SK-N-DZ (cell line): ENCODE measurements at regions not wholly inside any gene's neighbourhood (a gene's known extent, or its start where the extent isn't known, plus 50 kb on each side); places are given as distances from the start of the nearest gene placed in this dataset.

Source experiments
- DNase-seq: peaks from one replicate; pipeline ENCODE4 v3.0.0-alpha.2; 2015; ENCODE audit warnings: low spot score

DNA sequence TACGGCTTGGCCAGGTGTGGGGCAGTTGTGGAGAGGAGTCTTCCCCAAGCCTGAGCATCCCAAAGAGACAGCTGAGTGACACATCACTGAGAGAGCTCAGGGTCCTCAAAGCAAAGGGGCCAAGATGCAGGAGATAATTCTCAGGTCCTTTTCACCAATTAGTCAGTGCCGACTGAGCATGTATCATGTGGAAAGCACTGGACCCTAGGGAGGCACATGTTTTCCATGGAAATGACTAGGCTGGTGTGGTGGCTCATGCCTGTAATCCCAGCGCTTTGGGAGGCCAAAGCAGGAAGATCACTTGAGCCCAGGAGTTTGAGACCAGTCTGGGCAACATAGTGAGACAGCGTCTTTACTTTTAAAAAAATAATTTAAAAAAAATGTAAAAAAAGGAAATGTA, 67.3 kb upstream of the PRPS1 start:
- DNase-seq = no peak

- DNase-seq = no peak
These were observed 66.7 kb upstream of the PRPS1 start for GRCh38 chrX:107561468-107562215.

- no peak for DNase-seq
These were observed 65.8 kb upstream of the PRPS1 start for GRCh38 chrX:107562482-107562881.

DNA sequence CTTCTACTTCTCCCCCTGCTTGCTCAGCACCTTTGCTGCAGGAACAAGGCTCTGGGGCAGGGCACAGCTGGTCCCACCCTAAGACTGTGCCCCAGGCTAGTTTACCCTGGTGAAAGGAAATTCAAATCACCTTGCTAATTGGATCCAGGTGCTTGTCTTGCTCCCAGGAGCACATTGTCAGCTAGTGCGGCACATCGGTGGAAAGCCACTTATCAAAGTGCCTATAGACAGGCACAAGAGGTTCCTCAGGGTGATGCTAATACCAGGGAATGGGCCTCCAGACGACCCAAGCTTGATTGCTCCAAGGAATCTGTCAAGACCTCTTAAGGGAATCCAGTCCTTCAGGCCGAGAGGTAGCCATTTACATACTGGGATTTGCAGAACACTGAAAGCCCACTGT, 64.5 kb upstream of the PRPS1 start:
- no peak for DNase-seq

GRCh38 chrX:107565015-107565414, 63.3 kb upstream of the PRPS1 start:
- DNase-seq = no peak

- DNase-seq = peak; percentile 9
These were observed 62.2 kb upstream of the PRPS1 start for GRCh38 chrX:107565931-107566603.

- no peak for DNase-seq
These were observed 61.6 kb upstream of the PRPS1 start for GRCh38 chrX:107566604-107567262.

- DNase-seq = no peak
These were observed 60.9 kb upstream of the PRPS1 start for GRCh38 chrX:107567370-107567769.

DNA sequence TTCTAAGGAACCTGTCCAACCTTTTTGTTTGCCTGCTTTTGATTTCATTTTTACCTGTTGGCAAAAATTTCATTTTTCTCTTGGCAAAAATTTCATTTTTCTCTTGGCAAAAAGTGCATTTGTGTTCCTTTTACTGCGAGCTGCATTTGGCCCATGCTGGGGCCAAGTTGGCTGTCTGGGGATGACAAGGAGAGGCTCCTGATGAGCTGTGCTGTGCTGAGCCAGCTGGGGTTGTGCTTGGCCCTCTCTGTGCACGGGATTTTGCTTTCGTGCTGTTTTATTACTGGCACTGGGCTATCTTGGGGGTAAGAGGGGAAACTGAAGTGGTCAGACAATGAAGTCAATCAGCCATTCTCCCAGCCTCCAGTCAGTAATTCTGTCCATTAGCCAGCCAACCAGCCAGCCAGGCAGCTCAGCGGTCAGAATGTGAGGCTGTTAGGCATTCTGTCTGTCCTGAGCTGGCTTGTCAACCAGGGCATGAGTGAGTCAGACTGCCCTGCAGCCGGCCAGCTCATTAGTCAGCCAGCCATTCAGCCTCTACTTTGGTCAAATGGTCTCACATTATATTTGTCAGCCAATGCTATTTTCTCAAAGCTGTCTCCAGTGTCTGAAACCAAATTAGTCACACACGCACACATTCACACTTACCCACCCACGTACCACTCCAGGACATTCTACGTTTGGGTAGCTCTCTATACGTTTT, 56.9 kb upstream of the PRPS1 start:
- no peak for DNase-seq

GRCh38 chrX:107573016-107573415, 55.3 kb upstream of the PRPS1 start:
- no peak for DNase-seq

DNA sequence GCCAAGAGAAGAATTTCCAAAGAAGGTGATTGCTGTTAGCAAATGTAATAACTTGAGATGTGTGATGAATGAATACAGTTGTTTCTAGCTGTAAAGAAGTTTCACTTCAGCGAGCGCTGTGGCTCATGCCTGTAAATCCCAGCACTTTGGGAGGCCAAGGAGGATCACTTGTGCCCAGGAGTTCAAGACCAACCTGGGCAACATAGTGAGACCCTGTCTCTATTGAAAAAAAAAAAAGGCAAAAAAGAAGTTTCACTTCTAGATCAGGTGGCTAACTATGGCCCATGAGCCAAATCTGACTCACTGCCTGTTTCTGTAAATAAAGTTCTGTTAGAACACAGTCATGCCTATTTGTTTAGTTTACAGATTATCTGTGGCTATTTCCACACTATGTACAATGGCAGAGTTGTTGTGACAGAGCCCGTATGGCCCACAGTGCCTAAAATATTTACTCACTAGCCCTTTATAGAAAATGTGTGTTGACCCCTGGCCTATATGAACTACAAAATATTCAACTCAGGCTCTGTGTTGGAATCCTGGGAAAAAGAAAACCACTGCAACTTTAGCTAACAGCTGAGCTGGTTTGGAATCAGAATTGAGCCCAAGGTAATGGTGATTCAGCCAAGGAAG, 54.1 kb upstream of the PRPS1 start:
- DNase-seq = no peak

DNA sequence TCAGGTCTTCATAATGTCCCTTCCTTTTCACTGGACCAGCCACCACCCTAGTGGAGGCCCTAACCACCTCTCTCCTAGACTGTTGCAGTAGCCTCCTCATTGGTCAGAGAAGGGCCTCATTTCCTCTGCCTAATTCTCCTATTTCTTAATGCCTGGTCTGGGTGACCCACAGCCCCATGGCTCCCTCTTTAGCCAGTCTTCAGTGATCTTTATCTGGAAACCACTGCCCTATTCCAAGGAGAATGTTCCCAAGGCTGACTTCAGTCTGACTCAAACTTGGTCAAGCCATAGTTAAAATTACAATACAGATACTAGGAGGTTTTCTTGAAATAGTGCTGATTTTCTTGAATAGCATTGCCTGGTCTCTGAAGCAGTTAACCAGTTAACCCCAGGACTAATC, 53.6 kb upstream of the PRPS1 start:
- no peak for DNase-seq

DNA sequence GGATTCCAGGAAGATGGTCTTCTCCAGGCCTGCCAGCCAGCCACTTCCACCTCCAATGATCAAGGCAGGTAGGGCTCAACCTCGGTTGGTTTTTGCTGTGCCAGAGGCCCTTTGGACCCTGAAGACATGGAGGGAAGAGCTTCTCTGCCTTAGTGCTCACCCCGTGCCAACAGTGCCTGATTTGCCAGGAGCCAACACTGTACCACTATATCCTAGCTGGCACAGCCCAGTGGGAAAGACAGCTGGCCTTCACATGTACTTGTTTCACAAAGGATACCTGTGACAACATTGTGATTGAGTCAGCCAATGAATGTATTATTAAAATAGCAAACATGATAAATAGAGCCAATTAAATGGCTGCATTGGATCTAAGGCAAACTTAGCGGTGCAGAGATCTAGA, 51.9 kb upstream of the PRPS1 start:
- no peak for DNase-seq

GRCh38 chrX:107576841-107577240, 51.5 kb upstream of the PRPS1 start:
- no peak for DNase-seq

- no peak for DNase-seq
These were observed 50.4 kb upstream of the PRPS1 start for GRCh38 chrX:107577933-107578332.
